Muscle of arm (tissue), 1 donor: ENCODE measurements at regions not wholly inside any gene's neighbourhood (a gene's known extent, or its start where the extent isn't known, plus 50 kb on each side); places are given as distances from the start of the nearest gene placed in this dataset.

Experiments
- DNase-seq: peaks from one replicate; pipeline ENCODE4 v3.0.0-alpha.2; 2013

DNA sequence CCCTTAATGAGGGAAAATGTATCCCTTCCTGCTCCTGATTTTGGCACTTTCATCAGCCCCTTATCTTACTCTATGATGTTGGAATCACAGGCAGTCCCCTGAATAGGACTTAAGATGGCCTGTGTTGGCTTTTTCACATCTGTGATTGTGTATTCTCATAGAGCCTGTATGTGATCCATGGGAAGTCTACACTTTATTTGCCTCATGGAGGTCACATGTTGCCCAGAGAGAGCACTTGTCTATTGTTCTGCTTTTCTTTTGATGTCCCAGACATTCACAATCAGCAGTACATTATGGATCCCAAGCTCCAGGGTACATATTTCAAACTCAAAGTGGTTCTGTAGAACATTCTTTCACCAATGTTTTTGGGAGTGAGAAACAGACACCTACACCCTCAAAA lies 885.2 kb upstream of the ADGRL2 start:
- no peak for DNase-seq

DNA sequence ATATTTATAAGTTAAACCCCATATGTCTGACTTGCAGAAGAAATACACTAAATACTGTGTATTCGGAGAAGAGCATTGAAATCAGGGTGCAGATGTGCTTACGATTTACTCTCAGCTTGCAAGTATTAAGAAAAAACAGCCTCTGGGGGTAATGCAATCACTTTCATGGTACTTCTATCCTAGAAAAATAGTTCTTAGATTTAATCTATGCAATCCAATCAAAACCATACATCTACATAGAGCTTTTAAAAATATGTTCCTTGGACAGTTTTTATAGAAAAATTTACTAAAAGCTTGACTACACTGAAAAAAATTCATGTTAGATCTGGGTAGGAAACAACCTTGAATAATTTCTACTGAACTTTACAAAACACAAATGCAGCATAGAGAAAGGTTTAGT lies 890.3 kb upstream of the ADGRL2 start:
- no peak for DNase-seq

DNA sequence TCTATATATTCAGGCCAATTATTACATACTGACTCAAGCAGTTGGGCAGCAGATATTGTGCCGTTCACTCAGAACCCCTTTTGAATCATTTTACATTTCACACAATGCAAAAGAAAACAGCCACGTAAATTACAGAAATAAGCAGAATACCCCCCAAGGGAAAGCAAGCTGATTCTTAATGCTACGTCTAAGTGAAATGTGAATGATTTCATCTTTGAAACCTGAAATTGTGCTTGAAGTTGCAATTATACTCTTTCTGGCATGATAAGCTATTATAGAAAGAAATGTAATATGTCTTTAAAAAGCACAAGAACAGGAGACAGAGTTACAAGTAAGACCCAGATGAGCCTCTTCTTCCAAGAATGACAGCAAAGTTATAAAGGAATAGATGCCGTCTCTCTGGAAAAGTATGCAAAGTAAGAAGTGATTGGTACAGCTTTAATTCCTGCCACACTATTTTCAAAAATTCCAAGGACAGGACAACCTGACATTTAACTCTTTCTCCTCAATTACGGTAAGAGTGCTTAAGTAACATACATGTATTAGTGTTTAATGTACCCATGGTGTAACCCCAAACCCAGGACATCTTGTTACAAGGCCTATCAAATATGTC lies 891.5 kb upstream of the ADGRL2 start:
- DNase-seq = no peak

DNA sequence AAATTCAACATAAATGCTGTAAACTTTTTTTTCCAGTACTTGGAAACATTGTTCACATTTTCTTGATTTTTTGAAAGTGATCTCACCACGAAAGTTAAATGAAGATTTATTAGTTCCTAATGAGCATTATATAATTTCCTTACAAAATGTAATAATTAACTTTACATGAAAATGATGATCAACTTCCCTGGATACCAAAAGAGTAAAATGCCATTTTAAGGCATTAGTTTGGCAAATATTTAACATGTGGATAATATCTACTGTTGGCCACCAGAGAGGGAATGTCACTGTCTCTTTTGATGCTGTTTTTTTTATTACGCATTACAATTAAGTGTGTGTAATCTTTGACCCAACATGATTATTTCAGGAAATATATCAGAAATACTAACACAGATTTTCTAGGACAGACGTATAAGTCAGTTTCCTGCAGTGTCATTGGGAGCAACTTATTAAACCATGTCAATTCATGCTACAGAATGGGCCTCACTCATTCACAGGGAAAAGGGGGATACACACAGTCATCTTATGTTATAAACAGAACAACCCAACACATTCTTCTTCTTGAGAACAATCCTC lies 903.9 kb upstream of the ADGRL2 start:
- no peak for DNase-seq

DNA sequence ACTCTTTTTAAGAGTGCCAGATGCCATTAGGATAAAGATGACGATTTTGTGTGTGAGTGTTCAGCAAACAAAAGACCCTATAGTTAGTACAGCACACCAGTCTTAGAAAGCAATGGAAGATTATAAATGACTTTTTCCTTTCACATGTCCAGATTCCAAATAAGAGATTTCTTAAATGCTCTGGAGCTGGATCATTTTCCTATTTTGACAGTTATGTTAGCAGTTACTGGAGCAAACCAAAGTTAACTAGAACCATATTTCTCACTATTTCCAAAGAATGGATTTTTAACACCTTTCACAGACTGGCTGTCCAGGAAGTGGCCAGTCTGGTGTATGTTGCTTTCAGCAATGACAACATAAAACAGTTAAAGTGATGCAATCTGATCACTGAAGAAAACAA lies 905.8 kb upstream of the ADGRL2 start:
- DNase-seq = no peak

DNA sequence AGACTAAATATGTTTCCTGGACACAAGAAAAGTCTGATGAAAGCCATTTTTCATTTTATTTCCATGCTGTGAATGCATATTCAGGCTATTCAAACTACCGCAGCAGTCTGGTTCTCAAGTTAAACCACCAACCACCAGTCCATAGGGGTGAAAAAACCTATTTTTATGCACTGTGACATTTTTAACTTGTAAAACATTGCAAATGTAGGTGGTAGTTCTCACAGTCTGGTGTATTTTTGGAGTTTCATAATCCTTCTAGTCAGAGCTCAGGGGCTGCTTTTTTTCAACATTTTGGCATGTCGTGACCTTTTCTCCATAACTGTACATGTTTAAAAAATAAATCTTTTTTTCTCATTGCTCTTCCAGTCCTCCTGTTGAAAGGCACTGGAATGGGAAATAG lies 907.6 kb upstream of the ADGRL2 start:
- peak; percentile 41 for DNase-seq

DNA sequence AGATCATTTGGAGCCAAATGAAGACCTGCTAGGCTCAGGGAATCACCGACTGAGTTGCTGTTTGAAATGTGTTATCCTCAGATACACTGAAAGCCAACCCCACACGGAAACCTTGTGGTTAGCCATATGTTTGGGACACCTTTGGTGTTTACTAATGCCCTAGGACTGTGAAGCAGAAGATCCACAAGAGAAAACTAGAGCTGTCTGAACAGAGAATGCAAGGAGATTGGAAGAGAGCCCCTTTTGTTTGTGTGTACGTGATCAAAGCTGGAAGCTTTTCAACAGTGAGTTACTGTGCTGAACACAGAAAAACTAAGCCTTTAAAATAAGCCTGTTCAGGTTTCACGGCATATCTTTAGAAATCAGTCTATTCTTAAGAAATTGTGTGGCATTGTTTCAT lies 908.2 kb upstream of the ADGRL2 start:
- DNase-seq = no peak

DNA sequence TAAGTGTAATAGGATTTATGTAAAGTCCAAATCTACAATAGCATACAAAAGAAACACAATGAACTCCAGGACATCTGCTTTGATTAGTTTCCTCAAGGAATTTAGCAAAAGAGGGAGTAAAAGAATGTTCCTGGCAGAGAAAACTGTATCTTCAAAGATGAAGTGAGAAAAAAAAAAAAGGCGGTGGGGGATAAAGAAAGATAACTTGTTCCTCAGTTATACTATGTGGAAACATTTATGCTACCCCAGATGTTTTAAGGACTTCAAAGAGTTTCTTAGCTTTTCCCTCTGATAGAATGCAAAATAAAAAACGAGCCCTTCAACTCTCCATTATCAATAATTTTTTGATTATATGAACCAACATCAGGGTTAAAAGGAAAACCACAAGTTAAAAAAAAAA lies 908.9 kb upstream of the ADGRL2 start:
- DNase-seq = no peak

DNA sequence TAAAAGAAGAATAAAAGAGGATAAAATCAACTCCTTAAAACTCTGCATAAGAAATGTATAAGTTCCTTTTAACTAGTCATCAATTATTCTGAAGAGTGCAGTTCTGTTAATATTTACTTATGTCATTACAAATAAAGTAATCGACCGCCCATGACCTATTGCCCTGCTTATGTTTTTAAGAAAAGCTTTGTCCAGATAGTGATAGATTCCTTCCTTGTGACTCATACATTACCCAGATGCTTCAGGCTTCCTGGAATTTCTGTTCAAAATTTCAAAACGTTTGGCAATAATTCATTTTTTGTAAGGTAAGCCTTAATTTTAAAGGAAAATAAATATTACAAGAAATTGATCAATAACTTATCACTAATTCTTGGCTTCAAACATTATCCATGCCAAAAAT lies 918.2 kb upstream of the ADGRL2 start:
- no peak for DNase-seq

DNA sequence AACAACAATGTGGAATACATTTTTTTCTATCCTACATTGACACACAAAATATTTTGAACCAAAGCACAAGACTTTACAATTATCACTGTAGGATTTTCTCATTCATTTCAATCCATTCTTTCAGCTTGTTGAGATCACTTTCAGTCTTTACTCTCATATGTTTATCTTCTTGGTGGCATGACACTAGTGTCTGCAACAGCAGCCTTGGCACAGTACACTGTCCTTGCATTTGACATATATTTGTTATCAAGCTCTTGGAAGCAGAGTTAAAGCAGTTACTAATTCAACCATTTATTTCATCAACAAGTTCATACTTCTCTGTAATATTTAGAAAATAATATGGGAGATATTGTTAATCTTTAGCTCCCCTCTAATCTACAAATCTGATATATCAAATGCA lies 922.4 kb upstream of the ADGRL2 start:
- DNase-seq = no peak

DNA sequence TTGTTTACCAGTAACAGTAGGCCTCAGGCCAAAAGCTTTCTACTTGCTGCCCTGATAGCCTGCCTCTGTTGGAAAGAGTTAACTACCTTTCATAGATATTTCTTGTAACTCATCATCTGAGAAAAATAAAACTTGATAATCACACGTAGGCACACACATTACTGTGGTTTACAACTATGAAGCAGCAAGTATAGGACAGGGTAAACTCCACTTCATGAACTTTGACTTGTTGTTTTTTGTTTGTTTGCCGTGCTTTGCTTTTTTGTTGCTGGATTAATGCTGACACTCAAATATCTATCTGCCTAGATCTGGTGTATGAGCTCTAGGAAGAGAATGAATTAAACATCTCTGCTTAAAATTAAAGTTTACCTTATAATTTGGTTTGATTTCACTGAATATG lies 924.7 kb upstream of the ADGRL2 start:
- DNase-seq = no peak

DNA sequence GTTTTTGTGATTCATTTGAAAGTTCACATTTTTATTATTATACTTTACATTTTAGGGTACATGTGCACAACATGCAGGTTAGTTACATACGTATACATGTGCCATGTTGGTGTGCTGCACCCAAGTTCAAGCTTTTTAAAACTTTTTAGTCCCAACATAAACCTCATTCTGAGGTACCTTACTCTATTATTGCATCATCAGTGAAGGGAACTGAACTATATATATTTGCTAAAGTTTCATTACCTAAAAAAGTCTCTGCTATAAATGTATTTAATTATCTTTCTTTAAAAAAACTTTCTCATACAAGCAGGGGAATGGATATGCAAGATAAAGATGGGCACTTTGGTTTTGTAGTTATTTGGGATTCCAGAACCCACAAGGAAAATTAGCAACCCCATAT lies 931.4 kb upstream of the ADGRL2 start:
- DNase-seq = no peak

DNA sequence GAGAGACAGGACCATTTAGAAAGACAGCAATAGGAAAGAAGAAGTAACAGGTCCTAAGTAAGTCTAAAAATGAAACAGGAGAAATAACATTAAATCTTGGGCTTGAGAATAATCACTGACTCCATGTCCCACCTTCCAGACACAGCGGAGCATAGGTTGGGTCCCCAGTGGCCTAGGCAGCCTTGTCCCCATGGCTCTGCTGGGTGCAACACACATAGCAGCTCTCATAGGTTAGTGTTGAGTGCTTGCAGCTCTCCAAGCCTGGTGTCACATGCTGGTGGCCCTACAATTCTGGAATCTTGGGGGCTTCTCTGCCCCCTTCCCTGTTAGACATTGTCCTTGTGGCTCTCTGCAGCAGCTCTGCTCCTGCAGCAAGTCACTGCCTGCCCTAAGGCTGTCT lies 952.8 kb upstream of the ADGRL2 start:
- DNase-seq = no peak

DNA sequence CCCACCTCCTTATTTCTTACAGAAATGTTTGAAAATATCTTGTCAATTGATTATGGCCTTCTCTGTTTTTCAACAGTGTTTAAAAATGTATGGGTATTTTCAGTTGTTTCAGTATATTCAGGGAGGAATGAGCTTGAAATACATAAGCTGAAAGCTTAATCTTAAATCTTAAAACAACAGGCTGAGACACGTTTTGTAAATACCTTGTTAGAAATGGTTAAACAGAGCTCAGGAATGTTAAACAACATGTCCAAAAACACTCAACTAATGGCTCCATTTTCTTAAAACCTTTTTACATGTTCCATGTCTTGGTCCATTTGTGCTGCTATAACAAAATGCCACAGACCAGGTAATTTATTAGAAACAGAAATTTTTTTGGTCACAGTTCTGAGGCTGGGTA lies 953.8 kb upstream of the ADGRL2 start:
- DNase-seq = no peak

DNA sequence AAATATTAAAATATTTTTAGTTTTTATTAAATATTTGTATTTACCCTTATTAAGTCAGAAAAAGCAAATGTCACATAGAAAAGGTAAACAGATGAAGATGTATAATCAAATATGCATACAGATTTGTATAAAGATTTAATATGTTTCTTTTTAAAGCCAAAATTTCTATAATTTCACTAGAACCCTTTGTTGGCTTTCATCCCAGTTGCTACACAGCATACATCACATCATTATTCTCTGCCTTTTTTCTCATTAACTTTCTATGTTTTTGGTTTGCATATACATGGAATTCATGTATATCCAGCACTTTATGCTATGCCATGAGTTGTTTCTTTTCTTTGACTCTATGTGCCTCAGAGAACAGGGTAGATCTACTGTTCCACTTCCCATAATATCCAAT lies 957.9 kb upstream of the ADGRL2 start:
- no peak for DNase-seq

DNA sequence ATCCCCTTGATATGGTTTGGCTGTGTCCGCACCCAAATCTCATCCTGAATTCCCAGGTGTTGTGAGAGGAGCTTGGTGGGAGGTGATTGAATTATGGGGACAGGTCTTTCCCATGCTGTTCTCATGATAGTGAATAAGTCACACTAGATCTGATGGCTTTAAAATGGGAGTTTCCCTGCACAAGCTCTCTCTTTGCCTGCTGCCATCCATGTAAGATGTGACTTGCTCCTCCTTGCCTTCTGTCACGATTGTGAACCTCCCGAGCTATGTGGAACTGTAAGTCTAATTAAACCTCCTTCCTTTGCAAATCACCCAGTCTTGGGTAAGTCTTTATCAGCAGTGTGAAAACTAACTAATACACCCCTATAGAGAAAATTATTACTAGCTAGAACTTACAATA lies 959.5 kb upstream of the ADGRL2 start:
- DNase-seq = no peak

DNA sequence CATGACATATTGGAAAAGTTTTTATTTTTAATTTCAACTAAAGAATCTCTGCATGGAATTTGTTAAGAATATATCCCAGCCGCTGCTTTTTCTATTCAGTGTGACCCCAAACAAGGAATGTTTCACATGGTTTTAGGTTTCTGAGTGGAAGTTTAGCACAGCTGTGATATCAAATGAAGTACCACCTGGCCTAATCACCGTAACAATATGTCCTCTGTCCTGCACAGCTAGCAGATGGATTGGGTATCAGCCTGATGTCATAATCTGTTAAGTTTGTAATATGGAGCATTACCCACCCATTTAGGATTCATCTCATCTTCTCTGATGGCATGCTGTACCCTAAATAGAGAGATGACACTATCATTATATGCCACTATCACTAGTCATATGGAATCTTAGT lies 963.7 kb upstream of the ADGRL2 start:
- no peak for DNase-seq

DNA sequence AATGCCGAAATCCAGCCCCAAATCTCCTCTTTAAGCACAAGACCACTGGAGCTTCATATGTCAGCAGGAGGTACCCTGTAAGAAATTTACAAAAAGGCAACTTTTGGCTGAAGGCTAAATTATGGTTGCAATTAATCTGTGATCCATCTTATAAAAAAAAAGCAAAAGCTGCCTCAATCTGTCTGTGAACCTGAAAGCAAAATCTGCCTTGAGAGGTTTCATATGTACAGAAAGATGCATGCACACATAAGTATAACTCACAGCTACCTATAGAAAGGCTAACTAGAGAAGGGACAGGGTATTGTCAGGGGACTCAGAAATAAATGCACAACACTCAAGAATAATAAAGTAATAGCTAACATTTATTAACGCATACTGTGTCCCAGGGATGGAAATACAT lies 964.2 kb upstream of the ADGRL2 start:
- no peak for DNase-seq

DNA sequence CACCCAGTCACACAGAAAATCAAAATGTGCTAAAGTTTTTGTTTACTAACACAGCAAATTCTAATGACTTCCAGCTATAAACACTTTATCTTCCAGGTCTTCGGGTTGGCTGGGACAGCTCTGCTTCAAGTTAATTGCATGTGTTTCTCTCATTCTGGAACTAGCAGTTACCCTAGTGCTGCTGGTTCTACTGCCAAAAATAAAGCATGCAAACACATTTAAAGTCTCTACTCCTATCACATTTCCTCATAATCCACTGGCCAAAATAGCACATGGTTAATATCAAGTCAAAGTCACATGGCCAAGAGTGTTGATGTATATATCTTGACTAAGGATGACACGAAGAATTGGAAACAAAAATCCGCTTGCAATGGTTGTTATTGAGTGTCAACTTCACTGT lies 973.1 kb upstream of the ADGRL2 start:
- DNase-seq = peak; percentile 16

DNA sequence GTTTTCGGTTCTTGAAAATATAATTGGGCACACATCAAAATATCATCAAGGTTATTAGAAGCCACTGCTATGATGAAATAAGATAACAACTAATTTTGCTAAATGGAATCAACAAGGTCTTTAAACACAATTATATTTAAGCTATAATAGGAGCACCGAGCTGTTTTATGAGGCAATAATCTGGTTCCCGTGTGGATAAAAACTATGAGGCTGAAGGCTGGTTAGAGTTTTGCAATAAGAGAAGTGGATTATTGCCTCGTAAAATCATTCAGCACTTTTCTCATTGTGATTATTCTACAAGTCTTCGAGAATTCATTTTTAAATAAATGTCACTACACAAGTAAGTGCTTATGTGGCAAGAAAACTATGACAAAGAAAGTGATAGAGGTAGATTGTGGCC lies 975.7 kb upstream of the ADGRL2 start:
- no peak for DNase-seq

DNA sequence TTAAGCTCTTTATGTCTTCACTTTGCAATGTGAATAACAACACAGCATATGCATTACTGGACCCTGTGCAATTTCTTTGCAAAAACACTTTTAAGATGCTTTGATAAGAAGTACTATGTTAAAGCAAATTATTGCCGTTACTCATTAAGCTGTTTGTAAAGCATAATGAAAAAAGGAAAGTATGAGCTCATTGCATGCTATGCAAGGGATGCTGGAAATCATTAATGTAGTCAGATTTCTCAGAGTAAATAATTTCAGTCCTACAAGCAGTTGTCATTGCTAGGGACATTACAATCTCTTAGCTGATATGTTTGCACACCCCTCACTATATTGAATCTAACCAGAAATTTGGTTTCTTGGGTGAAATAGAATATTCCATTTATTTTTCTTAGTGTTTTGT lies 982.5 kb upstream of the ADGRL2 start:
- DNase-seq = no peak

DNA sequence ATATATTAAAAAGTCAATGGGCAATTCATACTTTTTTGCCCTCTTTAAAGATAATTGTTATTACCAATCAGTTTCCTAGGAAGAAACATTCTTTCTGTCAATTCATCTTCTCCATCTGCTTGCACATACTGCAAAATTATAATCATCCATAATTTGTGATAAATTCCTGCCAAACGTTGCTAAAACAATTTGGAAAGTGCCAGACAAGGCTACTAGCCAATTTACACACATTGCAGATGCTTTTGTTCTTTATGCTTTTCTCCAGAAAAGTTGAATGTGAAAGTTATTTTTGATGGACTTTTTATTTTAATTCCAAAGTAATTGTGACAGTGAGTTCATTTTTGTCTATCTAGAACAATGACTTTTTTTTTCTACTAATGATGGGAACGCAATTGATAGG lies 992.8 kb upstream of the ADGRL2 start:
- DNase-seq = no peak

DNA sequence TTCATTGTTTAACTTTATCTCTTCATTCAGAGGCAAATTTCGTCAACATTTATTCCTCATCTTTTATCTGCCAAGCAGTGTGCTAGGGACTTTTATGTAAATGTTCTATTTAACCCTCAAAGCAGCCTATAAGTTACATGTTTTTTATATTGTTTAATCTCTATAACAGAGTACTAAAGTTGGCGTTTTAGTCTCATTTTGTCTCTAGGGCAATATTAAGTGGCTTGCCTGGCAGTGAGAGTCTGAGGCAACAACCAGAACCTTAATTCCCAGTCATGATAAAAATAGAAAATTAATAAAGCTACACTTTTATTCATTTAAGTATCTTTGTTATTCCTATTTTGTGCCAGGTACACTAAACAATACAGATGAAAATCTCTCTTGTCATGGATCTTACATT lies 994.3 kb upstream of the ADGRL2 start:
- DNase-seq = no peak

DNA sequence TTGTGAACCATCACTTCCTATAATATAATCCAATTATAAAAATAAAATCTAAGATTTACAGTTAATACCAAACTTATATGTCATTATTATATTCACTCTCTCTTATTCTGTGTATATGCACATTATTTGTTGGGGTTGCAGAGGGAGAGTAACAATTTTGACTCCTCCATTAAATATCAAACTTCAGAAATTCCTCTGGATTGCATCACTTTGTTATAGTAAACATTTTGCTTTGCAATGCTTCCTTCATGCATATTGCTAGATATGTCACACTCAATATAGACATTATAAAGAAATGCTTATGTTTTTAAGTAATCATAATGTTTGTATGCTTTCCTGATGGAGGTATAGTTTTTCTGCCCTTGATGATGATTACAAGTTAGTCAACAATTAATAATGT lies 999.0 kb upstream of the ADGRL2 start:
- no peak for DNase-seq

DNA sequence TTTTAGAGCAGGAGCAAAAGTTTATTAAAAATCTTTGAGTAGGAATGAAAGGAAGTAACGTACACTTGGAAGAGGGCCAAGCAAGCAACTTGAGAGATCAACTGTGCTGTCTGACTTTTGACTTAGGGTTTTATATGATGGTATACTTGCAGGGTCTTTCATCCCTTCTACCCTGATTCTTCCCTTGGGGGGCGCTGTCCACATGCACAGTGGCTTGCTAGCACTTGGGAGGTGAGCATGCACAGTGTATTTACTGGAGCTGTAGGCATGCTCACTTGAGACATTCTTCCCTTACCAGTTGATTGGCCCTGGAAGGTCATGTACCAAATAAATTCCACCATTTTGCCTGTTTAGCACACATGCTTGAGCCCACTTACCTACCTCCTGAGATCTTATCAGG lies 1001.3 kb upstream of the ADGRL2 start:
- DNase-seq = no peak
